Right cardiac atrium (tissue), 5 donors: ENCODE measurements at regions not wholly inside any gene's neighbourhood (a gene's known extent, or its start where the extent isn't known, plus 50 kb on each side); places are given as distances from the start of the nearest gene placed in this dataset.
A peak's percentile ranks its signal among the peaks of the same experiment; 100 is the strongest.
"Not testable (repeated sequence)": the region's sequence is repeated elsewhere in the genome, so short reads cannot be mapped to it uniquely, and the experiment has no call there.

Experiments
- ATAC-seq, 2 donors: fragments of 200-7000 bp; cut with Tn5 transposase; one replicate each; pipeline versions ENCODE4 v1.8.0 to v1.9.1; 2020; ENCODE audit warnings: moderate library complexity in 2 of 2, mild to moderate bottlenecking in 1 of 2
- DNase-seq, 3 donors: peaks; one replicate each; pipeline ENCODE4 v3.0.0-alpha.2; 2020
- H3K27ac ChIP-seq: one replicate; pipeline ENCODE4 v1.5.1; 2013; ENCODE audit warnings: mild to moderate bottlenecking, low read length, control low read depth, moderate library complexity
- H3K27me3 ChIP-seq: one replicate; pipeline ENCODE4 v1.6.1; 2013; ENCODE audit not compliant: control insufficient read depth, insufficient read depth
- H3K4me1 ChIP-seq: one replicate; pipeline ENCODE4 v1.6.1; 2013; ENCODE audit warnings: low read length; ENCODE audit not compliant: control insufficient read depth, insufficient read depth
- H3K4me3 ChIP-seq: one replicate; pipeline ENCODE4 v1.5.1; 2013; ENCODE audit warnings: low read length, control low read depth
- H3K9me3 ChIP-seq: one replicate; pipeline ENCODE4 v1.6.1; 2013; ENCODE audit warnings: low read length; ENCODE audit not compliant: control insufficient read depth
- WGBS: extraction: QIAGEN DNeasy Blood & Tissue Kit; methylation state at CpG from one replicate; pipeline ENCODE4 v1.1.7; 2013; 5-methylcytosine and 5-hydroxymethylcytosine counted together
- intact Hi-C, 4 donors: fragments of 100-400 bp; cut with DNase I; formaldehyde crosslinking; loops; one replicate each; pipeline versions ENCODE4 v1.11.0 to v1.14.0; 2022 to 2023
- donor health status: healthy with polysubstance abuse.
- donor health status: DM: no; HTN: yes; CAD: no.
- donor health status: DM: no; HTN: no; CAD: no.
- donor health status: DM: no; HTN: yes; CAD: no; lungs with severe emphysema.
- donor health status: DM: yes; HTN: yes; CAD: no.

DNA sequence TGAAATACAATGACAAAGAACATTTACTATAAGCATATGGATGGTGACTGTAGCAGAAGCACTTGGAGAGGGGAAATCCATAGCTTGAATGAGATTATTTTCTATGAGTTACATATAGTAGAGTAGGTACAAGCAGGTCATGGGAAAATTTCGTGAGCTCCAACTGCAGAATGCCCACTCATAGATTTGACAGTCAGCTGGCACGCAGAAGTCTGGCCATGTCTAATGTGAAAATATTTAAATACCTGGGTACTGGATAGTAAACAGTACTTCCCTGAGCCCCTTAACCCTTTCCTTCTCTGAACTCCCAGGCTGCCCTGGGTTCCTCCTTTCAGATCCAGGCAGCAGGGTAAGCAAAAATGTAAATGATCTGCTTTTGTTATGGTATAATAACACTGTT, 209.7 kb downstream of the OTUD1 start:
- WGBS = 80% methylated on average over 2 of the region's 2 CpGs
- Histone ChIP-seq H3K27me3 (no peaks in the 10 kb centered on the region), H3K27ac (no peak overlapping the region), H3K4me1 (no peaks in the 10 kb centered on the region), H3K4me3 (no peak overlapping the region), H3K9me3 (no peaks in the 10 kb centered on the region)
- intact Hi-C loops = no loop called here
- ATAC-seq = no peak
- no peak for DNase-seq

DNA sequence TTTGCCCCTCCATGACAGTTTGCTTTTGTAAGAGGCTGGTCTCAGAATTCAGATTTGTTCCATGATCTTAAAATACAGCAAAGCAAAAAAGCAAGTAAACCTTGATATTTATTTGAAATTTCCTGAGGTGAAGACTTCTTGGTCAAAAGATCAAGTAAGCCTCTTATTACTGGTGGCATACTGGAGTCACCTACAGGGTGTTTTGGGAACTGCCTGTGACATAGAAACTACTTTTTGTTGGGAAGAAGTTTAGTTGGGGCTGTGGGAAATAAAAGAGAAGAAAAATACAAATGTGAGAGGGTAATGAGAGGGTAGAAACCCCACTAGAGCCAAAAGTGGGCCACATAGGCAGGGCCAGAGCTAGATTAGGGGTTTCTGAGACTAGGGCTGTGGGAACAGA, 217.9 kb downstream of the OTUD1 start:
- no peak overlapping the region for H3K4me3 ChIP-seq
- no peak overlapping the region for H3K27ac ChIP-seq
- H3K27me3 ChIP-seq = no peaks in the 10 kb centered on the region
- intact Hi-C loops = no loop called here
- no peaks in the 10 kb centered on the region for H3K4me1 ChIP-seq
- no peak for ATAC-seq
- no peak for DNase-seq
- H3K9me3 ChIP-seq = no peaks in the 10 kb centered on the region

DNA sequence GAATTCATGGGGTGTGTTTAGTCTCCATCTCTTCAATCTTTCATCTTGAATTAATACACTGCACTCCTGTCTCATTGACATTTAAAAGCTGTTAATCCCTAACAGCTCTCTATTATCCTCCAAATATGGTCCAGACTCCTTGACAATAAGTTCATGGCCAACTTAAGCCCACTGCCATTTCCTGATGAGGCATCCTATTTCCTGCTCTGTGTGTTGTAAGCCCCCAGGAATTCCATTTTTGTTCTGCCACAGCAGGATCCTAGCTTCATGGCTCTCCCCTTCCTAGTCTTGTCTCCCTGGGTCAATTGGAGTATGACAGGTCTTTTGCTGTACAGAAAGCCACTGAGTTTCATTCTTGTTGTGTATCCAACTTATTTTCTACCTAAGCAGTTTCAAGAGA, 218.8 kb downstream of the OTUD1 start:
- no peak for ATAC-seq
- intact Hi-C loops = no loop called here

DNA sequence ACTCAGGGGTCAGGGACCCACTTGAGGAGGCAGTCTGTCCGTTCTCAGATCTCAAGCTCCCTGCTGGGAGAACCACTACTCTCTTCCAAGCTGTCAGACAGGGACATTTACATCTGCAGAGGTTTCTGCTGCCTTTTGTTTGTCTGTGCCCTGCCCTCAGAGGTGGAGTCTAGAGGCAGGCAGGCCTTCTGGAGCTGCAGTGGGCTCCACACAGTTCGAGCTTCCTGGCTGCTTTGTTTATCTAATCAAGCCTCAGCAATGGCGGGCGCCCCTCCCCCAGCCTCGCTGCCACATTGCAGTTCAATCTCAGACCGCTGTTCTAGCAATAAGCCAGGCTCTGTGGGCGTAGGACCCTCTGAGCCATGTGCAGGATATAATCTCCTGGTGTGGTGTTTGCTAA, 233.0 kb downstream of the OTUD1 start:
- H3K4me1 ChIP-seq, H3K9me3 ChIP-seq, ATAC-seq, DNase-seq, H3K4me3 ChIP-seq, H3K27me3 ChIP-seq, intact Hi-C loops, H3K27ac ChIP-seq: not testable (repeated sequence)
- WGBS = 60% methylated on average over 7 of the region's 7 CpGs

More for the DNA sequence above, 218.8 kb downstream of the OTUD1 start:
- Histone ChIP-seq H3K9me3 (no peaks in the 10 kb centered on the region), H3K4me1 (no peaks in the 10 kb centered on the region), H3K27ac (no peak overlapping the region), H3K4me3 (no peak overlapping the region), H3K27me3 (no peaks in the 10 kb centered on the region)
- no peak for DNase-seq

DNA sequence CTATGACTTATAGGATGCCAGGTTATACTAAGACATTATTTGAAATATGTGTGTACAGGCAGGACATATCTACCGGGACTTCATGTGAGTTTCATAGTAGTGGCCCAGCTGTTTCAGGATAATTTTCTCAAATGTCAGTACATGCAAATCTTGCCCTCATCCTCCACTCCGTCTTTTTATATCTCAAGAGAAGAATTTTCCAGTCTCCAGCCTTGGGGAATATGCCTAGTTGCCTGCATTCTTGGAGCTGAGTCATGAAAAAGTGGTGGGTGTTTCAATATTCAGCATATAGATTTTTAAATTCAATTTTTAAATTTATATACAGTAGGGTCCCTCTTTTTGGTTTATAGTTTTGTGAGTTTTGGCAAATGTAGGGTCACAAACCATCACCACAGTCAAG, 236.7 kb downstream of the OTUD1 start:
- Histone ChIP-seq H3K27ac (no peak overlapping the region), H3K9me3 (no peaks in the 10 kb centered on the region), H3K4me3 (no peak overlapping the region), H3K27me3 (no peaks in the 10 kb centered on the region), H3K4me1 (no peaks in the 10 kb centered on the region)
- DNase-seq (no peak), ATAC-seq (no peak)
- intact Hi-C loops = no loop called here
- 68% methylated on average over 2 of the region's 2 CpGs for WGBS

DNA sequence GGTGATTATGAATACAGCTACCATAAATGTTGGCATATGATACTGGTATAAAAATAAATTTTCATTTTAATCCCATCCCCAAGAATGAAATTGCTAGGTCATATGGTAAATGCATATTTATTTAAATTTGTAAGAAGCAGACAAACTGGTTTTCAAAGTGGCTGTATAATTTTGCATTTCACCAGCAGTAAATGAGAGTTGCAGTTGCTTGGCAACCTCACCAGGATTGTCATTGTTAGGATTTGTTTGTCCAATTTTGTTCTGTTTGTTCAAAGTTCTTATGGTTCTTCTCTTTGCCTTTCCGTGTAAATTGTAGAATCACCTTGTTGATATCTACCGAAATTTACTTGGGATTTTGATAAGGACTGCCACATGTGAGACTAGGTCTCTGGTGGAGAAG, 237.4 kb downstream of the OTUD1 start:
- ATAC-seq (no peak), DNase-seq (no peak)
- intact Hi-C loops = no loop called here
- no peaks in the 10 kb centered on the region for H3K27me3 ChIP-seq
- 74% methylated on average over 2 of the region's 2 CpGs for WGBS
- H3K4me3 ChIP-seq = no peak overlapping the region
- H3K4me1 ChIP-seq = no peaks in the 10 kb centered on the region
- H3K9me3 ChIP-seq = no peaks in the 10 kb centered on the region
- H3K27ac ChIP-seq = no peak overlapping the region

DNA sequence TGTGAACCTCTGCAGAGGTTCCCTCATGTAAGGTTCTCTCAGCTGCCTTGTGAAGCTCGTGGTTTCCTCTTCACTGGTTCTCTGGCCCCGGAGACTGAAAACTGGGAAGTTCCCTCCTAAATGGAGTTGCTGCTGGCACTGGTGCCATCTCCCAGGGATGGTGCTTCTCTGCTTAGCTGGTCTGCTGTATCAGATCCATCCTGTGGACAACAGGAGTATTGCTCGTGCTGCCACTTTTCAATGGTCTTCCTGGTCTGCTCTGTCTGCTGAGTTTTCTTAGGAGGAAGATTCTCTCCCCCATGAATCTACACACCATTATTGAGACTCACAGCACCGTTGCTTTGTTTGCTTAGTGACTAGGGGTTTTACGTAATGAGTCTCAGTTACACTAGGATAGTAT, 247.8 kb downstream of the OTUD1 start:
- intact Hi-C loops = no loop called here
- no peak for DNase-seq
- ATAC-seq = no peak
- Histone ChIP-seq H3K27ac (no peak overlapping the region), H3K4me1 (no peaks in the 10 kb centered on the region), H3K4me3 (no peak overlapping the region), H3K9me3 (no peaks in the 10 kb centered on the region), H3K27me3 (no peaks in the 10 kb centered on the region)
- WGBS = 77% methylated on average over 5 of the region's 5 CpGs

DNA sequence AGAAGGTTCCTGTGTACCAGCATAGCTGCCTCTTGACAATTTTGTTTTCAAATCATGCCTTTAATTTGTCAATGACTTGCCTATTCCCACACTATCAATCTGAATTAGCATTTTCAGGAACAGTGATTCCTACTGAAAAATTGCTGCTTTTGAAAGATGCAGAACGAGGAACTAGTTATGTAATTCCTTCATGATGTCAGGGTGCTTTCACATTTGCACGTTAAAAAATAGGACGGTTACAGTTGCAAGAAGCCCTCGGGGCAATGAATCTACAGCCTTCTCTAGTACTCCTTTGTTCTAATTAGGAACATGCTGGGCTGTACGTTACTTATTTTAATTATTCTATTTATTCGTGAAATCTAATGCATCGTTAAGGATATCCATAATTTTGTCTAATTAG, 253.9 kb downstream of the OTUD1 start:
- Histone ChIP-seq H3K27me3 (no peaks in the 10 kb centered on the region), H3K9me3 (no peaks in the 10 kb centered on the region), H3K4me1 (no peaks in the 10 kb centered on the region), H3K4me3 (no peak overlapping the region), H3K27ac (no peak overlapping the region)
- ATAC-seq = no peak
- intact Hi-C loops = no loop called here
- WGBS = 22% methylated on average over 7 of the region's 7 CpGs
- DNase-seq = no peak

DNA sequence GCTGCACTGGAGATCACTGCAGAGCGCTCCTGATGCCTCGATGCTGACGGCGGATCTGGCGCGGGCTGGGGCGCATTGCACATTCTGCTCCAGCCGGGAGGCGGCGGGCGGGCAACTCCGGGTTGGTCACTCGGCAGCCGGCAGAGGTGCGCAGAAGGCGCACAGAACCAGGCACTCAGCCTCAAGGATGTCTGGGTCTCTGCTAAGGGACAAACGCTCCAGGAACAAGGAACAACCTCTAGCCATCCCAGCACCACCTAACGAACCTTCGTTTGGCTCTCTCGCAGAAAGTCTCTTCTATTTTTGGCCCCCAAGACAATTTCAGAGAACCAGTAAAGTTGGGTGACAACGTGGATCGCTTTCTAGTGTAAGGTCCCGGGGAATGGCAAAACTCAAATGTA, 254.6 kb downstream of the OTUD1 start:
- WGBS = 2% methylated on average over 23 of the region's 23 CpGs
- intact Hi-C loops = no loop called here
- DNase-seq (peak in 1 of 3 donors; percentile 37), ATAC-seq (no peak)
- Histone ChIP-seq H3K4me3 (no peak overlapping the region), H3K9me3 (no peaks in the 10 kb centered on the region), H3K4me1 (no peaks in the 10 kb centered on the region), H3K27ac (no peak overlapping the region), H3K27me3 (no peaks in the 10 kb centered on the region)

DNA sequence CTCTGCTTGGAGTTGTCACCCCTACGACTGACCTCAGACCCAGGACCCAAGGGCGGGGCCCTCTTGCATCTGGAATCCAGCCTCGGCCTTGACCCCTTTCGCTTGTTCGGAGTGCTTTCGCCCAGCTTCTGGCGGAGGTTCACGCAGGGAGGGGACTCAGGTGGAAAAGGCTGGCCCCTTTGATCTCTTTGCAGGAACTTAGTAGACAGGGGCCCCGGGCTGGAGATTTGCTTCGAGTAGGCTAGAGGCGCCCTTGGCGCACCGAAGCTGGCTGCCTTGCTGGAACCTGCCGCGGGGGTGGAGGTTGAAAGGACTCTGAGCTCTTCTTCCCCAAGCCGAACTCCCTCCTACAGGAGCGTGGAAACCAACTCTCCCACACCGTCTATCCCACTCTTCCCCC, 255.1 kb downstream of the OTUD1 start:
- 2% methylated on average over 18 of the region's 18 CpGs for whole genome bisulfite sequencing
- intact Hi-C loops = no loop called here
- DNase-seq (no peak), ATAC-seq (no peak)
- Histone ChIP-seq H3K4me3 (no peak overlapping the region), H3K27ac (no peak overlapping the region), H3K9me3 (no peaks in the 10 kb centered on the region), H3K4me1 (no peaks in the 10 kb centered on the region), H3K27me3 (no peaks in the 10 kb centered on the region)

DNA sequence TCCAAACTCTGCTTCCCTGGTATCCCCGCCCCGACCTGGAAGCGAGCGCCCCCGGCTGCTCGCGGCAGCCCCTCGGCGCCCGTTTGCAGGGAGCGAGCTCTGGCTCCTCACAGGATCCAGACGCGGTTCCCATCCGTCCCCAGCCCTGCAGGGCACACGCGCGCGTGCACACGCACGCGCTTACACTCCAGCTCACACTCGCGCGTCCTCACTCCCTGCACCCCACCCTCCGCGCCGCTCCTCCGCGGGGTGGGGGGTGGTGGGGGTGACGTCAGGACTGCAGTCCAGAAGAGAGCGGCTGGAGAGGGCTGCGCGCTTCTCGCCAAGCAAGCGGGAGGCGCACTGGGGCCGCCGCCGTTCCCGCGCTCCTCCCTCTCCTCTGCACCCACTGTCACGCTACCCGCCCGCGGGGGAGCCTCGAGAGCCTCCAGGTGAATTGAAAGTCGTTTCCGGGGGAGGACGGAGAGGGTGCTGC, 255.6 kb downstream of the OTUD1 start:
- WGBS = under 1% methylated on average over 49 of the region's 49 CpGs
- H3K27me3 ChIP-seq = no peaks in the 10 kb centered on the region
- DNase-seq = peak in 1 of 3 donors; percentile 41
- peak; percentile 25 to 31 for ATAC-seq
- peak overlapping the region; percentile 24 for H3K4me3 ChIP-seq
- intact Hi-C loops = no loop called here
- H3K4me1 ChIP-seq = no peaks in the 10 kb centered on the region
- H3K9me3 ChIP-seq = no peaks in the 10 kb centered on the region
- no peak overlapping the region for H3K27ac ChIP-seq
